ENCODE measurements at regions not wholly inside any gene's neighbourhood (a gene's known extent, or its start where the extent isn't known, plus 50 kb on each side); places are given as distances from the start of the nearest gene placed in this dataset.

- H3K23ac ChIP-seq (ENCODE audit: insufficient read length): no peak overlapping the region
- no peak overlapping the region for H2BK12ac ChIP-seq (ENCODE audit: low read depth, low read length)
- no peak overlapping the region for H2AFZ ChIP-seq (ENCODE audit: low read length)
- no peak overlapping the region for H3K18ac ChIP-seq (ENCODE audit: extremely low read depth, low read length)
- no peaks in the 10 kb centered on the region for H3K79me1 ChIP-seq (ENCODE audit: low read depth, low read length)
- no peak overlapping the region for H2BK120ac ChIP-seq (replicated peaks; ENCODE audit: low read depth, low read length)
- DNase-seq (ENCODE audit: low read depth in 1 of 2, low spot score in 2 of 2): no peak
- no peak overlapping the region for H3K9ac ChIP-seq (replicated peaks in 1 of 4; ENCODE audit: extremely low read depth in 1 of 4, low read depth in 3 of 4, low read length in 3 of 4)
- no peak overlapping the region for H4K91ac ChIP-seq (replicated peaks; ENCODE audit: insufficient read length, low read length)
- H4K8ac ChIP-seq (ENCODE audit: extremely low read depth, insufficient read depth, low read length): no peak overlapping the region
- 78% methylated on average over 3 of the region's 4 CpGs; no CpG with 5 or more reads in 1 of the 2 experiments for WGBS, 2 experiments (ENCODE audit: extremely low coverage in 1 of 2, insufficient coverage in 1 of 2, insufficient read length in 1 of 2, insufficient replicate concordance in 2 of 2, low coverage in 1 of 2, low lambda C conversion rate in 2 of 2, missing lambda C conversion rate in 1 of 2)
- no peak for FAIRE-seq
- H2BK20ac ChIP-seq (ENCODE audit: low read length): no peak overlapping the region
- TF ChIP-seq RBBP5 (IDR thresholded peaks at IDR 0.05; ENCODE audit: borderline replicate concordance, low read depth, low read length): no peak
- no peak for TF ChIP-seq TAF1 (IDR thresholded peaks at IDR 0.05; ENCODE audit: low read depth, low read length)
- TF ChIP-seq USF2 (IDR thresholded peaks at IDR 0.05; ENCODE audit: low read length): no peak
- TF ChIP-seq ATF3 (IDR thresholded peaks at IDR 0.05; ENCODE audit: insufficient read depth, low read depth, low read length): no peak
- H2BK15ac ChIP-seq (ENCODE audit: low read length): no peak overlapping the region
- H4K5ac ChIP-seq (ENCODE audit: insufficient read length, low read depth, low read length): no peak overlapping the region
- no peak overlapping the region for H3K27ac ChIP-seq (ENCODE audit: low read depth, low read length)
- H2BK5ac ChIP-seq (ENCODE audit: low read depth, low read length): no peak overlapping the region
- POLR2A ChIA-PET (ENCODE audit: partially characterized antibody): no interaction called here
- H3K4me2 ChIP-seq (ENCODE audit: insufficient read depth in 1 of 2, low read depth in 2 of 2, low read length in 2 of 2): no peak overlapping the region
- H4K20me1 ChIP-seq (replicated peaks in 1 of 2; ENCODE audit: control insufficient read depth in 1 of 2, insufficient read depth in 2 of 2, low read length in 2 of 2): no peaks in the 10 kb centered on the region
- H3K79me2 ChIP-seq (ENCODE audit: control insufficient read depth in 1 of 2, insufficient read depth in 2 of 2, low read length in 2 of 2): no peaks in the 10 kb centered on the region
- no peak overlapping the region for H2AK5ac ChIP-seq (ENCODE audit: low read depth, low read length)
- CTCF ChIA-PET (ENCODE audit: partially characterized antibody): no interaction called here
- H3K4me1 ChIP-seq (replicated peaks in 1 of 4; ENCODE audit: control insufficient read depth in 3 of 4, insufficient read depth in 4 of 4, low read length in 3 of 4): no peaks in the 10 kb centered on the region
- H3K23me2 ChIP-seq (ENCODE audit: low read depth, low read length): no peaks in the 10 kb centered on the region
- no peak overlapping the region for H3K56ac ChIP-seq (replicated peaks; ENCODE audit: insufficient read length, low read depth, low read length)
- H3K27me3 ChIP-seq (replicated peaks in 1 of 4; ENCODE audit: control insufficient read depth in 3 of 4, extremely low read depth in 1 of 4, insufficient read depth in 3 of 4, low read length in 3 of 4): no peaks in the 10 kb centered on the region
- H3K36me3 ChIP-seq (ENCODE audit: control insufficient read depth in 2 of 4, insufficient read depth in 4 of 4, low read length in 3 of 4): no peaks in the 10 kb centered on the region
- H3K9me3 ChIP-seq (ENCODE audit: insufficient read depth in 2 of 2, low read depth in 1 of 2, low read length in 1 of 2): no peaks in the 10 kb centered on the region
- H3K4me3 ChIP-seq (ENCODE audit: extremely low read depth in 1 of 4, insufficient read depth in 2 of 4, low read depth in 3 of 4, low read length in 4 of 4): no peak overlapping the region
- no peak overlapping the region for H3K4ac ChIP-seq (replicated peaks; ENCODE audit: insufficient read length, low read depth, low read length)
- H3K14ac ChIP-seq (ENCODE audit: insufficient read length): no peak overlapping the region
Observed at GRCh38 chr14:53838374-53838773, 118.3 kb downstream of the BMP4 start.

All from H1 (cell line).